ENCODE measurements at regions not wholly inside any gene's neighbourhood (a gene's known extent, or its start where the extent isn't known, plus 50 kb on each side); places are given as distances from the start of the nearest gene placed in this dataset.

DNA sequence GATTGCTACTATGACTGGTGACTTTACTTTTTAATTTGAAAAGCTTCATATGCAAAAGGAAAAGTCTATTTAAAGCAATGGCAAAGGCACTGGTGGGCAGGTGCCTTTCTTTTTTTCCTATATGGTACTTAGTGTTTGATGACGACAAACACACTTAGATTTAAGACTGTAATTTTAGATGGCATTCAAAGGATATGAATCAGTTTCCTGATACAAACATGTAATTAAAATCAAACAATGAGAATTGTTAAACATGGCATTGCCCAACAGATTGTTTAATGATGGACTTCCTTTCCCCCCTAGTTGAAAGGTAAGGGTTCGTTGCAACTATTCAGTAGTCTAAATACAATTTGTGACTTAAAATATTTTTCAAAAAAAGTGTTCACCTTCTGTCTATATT is 106.5 kb upstream of the SEMA3C start:
- DNase-seq: no peak
- H3K27me3 ChIP-seq: no peaks in the 10 kb centered on the region
- H3K4me1 ChIP-seq: no peaks in the 10 kb centered on the region
- TF ChIP-seq, protein P1, sequence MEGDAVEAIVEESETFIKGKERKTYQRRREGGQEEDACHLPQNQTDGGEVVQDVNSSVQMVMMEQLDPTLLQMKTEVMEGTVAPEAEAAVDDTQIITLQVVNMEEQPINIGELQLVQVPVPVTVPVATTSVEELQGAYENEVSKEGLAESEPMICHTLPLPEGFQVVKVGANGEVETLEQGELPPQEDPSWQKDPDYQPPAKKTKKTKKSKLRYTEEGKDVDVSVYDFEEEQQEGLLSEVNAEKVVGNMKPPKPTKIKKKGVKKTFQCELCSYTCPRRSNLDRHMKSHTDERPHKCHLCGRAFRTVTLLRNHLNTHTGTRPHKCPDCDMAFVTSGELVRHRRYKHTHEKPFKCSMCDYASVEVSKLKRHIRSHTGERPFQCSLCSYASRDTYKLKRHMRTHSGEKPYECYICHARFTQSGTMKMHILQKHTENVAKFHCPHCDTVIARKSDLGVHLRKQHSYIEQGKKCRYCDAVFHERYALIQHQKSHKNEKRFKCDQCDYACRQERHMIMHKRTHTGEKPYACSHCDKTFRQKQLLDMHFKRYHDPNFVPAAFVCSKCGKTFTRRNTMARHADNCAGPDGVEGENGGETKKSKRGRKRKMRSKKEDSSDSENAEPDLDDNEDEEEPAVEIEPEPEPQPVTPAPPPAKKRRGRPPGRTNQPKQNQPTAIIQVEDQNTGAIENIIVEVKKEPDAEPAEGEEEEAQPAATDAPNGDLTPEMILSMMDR (IDR thresholded peaks at IDR 0.05): no peak
- no peak for TF ChIP-seq POLR2A (IDR thresholded peaks at IDR 0.05)
- H3K9me3 ChIP-seq: no peaks in the 10 kb centered on the region
- no peaks in the 10 kb centered on the region for H3K36me3 ChIP-seq
- no peak overlapping the region for H3K4me3 ChIP-seq
- no peak overlapping the region for H3K27ac ChIP-seq

DNA sequence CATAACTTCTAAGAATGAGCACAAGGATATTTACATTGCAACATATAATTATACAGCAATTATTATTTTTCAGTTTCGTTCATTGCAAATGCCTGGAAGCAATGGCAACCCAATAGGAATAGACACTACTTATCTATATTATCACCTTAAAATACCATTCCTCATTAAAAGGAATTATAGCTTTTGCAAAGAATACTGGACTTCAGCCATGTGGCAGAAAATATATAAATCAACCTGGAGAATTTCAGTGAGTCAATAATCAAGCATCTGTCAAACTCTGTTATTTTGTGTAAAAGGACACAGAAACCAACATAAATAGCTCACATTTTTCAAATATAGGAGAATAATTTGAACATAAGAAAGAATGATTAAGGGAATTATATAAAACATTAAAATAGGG is 96.1 kb upstream of the SEMA3C start:
- Histone ChIP-seq H3K4me3 (no peak overlapping the region), H3K36me3 (no peaks in the 10 kb centered on the region), H3K27ac (no peak overlapping the region), H3K4me1 (no peaks in the 10 kb centered on the region), H3K9me3 (no peaks in the 10 kb centered on the region), H3K27me3 (no peaks in the 10 kb centered on the region)
- TF ChIP-seq, protein P1 (IDR thresholded peaks at IDR 0.05): no peak
- TF ChIP-seq POLR2A (IDR thresholded peaks at IDR 0.05): no peak
- no peak for DNase-seq

DNA sequence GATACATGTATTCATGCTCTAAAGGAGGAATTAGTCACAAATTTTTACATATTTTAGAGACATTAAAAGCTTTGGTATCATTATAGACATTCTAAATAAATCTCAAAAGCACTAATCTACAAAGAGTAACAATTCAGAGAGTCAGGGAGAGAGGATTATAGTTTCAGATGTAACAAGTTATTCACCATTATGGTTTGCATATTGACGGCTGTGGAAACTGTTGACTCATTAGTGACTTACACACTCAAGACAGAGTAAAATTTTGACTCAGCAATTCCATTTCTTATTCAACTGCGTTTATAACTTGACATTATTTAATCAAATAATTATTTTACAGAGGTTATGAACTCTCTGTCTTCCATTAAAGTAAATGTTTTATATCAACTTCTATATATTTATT is 95.4 kb upstream of the SEMA3C start:
- no peak for TF ChIP-seq POLR2A (IDR thresholded peaks at IDR 0.05)
- TF ChIP-seq, protein P1 (IDR thresholded peaks at IDR 0.05): no peak
- no peaks in the 10 kb centered on the region for H3K4me1 ChIP-seq
- no peaks in the 10 kb centered on the region for H3K27me3 ChIP-seq
- H3K4me3 ChIP-seq: no peak overlapping the region
- no peak for DNase-seq
- H3K27ac ChIP-seq: no peak overlapping the region
- no peaks in the 10 kb centered on the region for H3K9me3 ChIP-seq
- no peaks in the 10 kb centered on the region for H3K36me3 ChIP-seq

DNA sequence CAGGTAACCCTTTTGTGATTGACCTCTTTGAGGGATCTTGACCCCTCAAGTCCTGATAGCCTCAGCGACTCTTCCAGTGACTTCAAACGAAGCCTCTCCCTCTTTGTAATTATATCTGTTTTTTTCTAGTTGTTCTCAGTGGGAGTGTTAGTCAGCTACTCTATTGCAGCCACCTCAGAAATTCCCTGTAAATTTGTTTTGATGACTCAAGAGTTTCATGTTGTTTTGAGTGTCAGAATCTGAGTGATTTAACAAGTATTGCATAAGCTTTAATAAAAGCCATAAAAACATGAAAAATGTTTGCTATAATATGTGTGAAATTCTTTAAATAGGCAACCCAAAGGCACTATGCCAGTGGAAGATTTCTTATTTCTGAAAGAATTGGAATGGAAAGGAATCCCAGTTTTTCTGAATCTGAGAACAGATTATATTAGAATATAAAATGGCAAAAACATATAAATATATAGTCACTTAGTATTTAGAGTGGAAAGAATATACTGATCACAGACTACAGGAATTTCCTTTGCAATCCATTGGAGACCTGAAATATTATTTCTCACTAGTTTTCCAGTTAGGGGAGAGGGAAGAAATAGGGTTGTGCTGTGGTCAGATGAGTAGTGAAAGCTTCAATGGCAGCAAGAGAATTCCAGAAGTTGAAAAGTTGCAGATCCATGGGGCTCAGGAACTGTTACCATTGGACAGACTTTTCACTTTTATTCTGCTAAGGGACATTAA is 94.4 kb upstream of the SEMA3C start:
- DNase-seq: no peak
- no peaks in the 10 kb centered on the region for H3K4me1 ChIP-seq
- TF ChIP-seq POLR2A (IDR thresholded peaks at IDR 0.05): no peak
- TF ChIP-seq, protein P1 (IDR thresholded peaks at IDR 0.05): no peak
- H3K27ac ChIP-seq: no peak overlapping the region
- H3K36me3 ChIP-seq: no peaks in the 10 kb centered on the region
- H3K27me3 ChIP-seq: no peaks in the 10 kb centered on the region
- H3K9me3 ChIP-seq: no peaks in the 10 kb centered on the region
- no peak overlapping the region for H3K4me3 ChIP-seq

DNA sequence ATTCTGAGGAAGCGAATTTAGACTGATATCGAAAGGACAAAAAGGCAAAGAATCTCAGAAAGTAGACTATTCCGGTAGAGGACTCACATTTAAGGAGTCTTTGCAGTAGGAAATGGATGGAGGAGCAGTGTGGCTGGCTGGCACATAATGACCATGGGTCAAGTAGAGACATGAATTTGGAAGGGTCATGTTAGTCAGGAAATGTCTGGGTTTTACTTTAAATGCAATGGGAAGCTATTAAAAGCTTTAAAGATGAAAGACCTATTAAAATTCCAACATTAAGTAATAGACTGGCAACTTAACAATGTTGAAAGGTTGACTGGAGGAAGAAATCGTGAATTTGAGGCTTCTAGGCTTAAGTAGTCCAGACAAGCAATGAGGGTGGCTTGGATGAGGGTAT is 90.0 kb upstream of the SEMA3C start:
- no peaks in the 10 kb centered on the region for H3K9me3 ChIP-seq
- H3K4me1 ChIP-seq: no peaks in the 10 kb centered on the region
- H3K27me3 ChIP-seq: no peaks in the 10 kb centered on the region
- H3K36me3 ChIP-seq: no peaks in the 10 kb centered on the region
- TF ChIP-seq, protein P1 (IDR thresholded peaks at IDR 0.05): no peak
- no peak for TF ChIP-seq POLR2A (IDR thresholded peaks at IDR 0.05)
- DNase-seq: no peak
- no peak overlapping the region for H3K4me3 ChIP-seq
- H3K27ac ChIP-seq: no peak overlapping the region

DNA sequence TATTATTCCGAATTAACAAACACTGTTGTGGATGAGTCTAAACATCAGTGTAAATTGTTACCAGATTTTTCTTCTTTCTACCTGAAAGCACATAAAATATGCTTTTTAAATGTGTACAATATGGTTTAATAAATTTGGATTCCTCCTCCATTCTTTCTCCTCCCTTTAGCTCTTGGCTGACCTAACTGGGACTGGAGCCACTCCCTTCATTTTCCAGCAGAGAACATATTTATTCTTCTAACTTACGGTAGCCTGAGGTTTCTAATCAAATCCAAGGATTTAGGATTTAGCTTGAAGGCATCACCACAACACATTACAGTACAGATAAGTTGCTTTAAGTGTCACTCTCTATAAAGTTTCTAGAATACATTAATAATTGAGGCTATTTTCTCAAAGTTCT is 88.2 kb upstream of the SEMA3C start:
- Histone ChIP-seq H3K27me3 (no peaks in the 10 kb centered on the region), H3K27ac (no peak overlapping the region), H3K4me3 (no peak overlapping the region), H3K36me3 (no peaks in the 10 kb centered on the region), H3K9me3 (no peaks in the 10 kb centered on the region), H3K4me1 (no peaks in the 10 kb centered on the region)
- no peak for TF ChIP-seq POLR2A (IDR thresholded peaks at IDR 0.05)
- TF ChIP-seq, protein P1 (IDR thresholded peaks at IDR 0.05): no peak
- DNase-seq: no peak
